PC-3 (cell line): ENCODE measurements at regions not wholly inside any gene's neighbourhood (a gene's known extent, or its start where the extent isn't known, plus 50 kb on each side); places are given as distances from the start of the nearest gene placed in this dataset.

ENCODE experiments used
- ATAC-seq: fragments of 200-7000 bp; cut with Tn5 transposase; 2 replicates; pipeline ENCODE4 v1.9.1; 2020; ENCODE audit warnings: mild to moderate bottlenecking, moderate library complexity
- BruUV-seq: library from RNA; stranded (reverse); fragments of 400-500 nt; replicated peaks from 2 replicates; lab custom pipeline; 2021; lab: Mats Ljungman, UMichigan
- CTCF ChIA-PET: fragments of 300-600 bp; sonication (Branson Sonifier 250); formaldehyde crosslinking; loops from one replicate; lab custom pipeline; 2022; ENCODE audit warnings: antibody characterized with exemption; lab: Charles Lee
- POLR2A ChIA-PET: fragments of 300-600 bp; sonication (Branson Sonifier 250); formaldehyde crosslinking; loops from one replicate; lab custom pipeline; 2022; ENCODE audit warnings: antibody characterized with exemption; ENCODE audit not compliant: unreplicated experiment; lab: Charles Lee
- DNase-seq: peaks from one replicate; pipeline ENCODE4 v3.0.0-alpha.2; 2015
- H2AFZ ChIP-seq: fragments of 300-600 bp; sonication (generic); 2 replicates; pipeline ENCODE4 v1.6.0; 2016; ENCODE audit warnings: antibody characterized with exemption, low read length
- H3F3A ChIP-seq: fragments of 300-600 bp; sonication (generic); one replicate; pipeline ENCODE4 v1.6.0; 2017; ENCODE audit warnings: antibody characterized with exemption, low read length, control low read depth, mild to moderate bottlenecking; ENCODE audit not compliant: unreplicated experiment
- H3K27ac ChIP-seq: fragments of 300-600 bp; sonication (generic); 2 replicates; pipeline ENCODE4 v1.5.1; 2016; ENCODE audit warnings: mild to moderate bottlenecking, low read length
- H3K27me3 ChIP-seq: fragments of 300-600 bp; sonication (generic); 2 replicates; pipeline ENCODE4 v1.6.1; 2016; ENCODE audit warnings: low read length, mixed read lengths
- H3K36me3 ChIP-seq: fragments of 300-600 bp; sonication (generic); 2 replicates; pipeline ENCODE4 v1.6.1; 2016; ENCODE audit warnings: low read depth, mixed run types, low read length, mixed read lengths
- H3K4me1 ChIP-seq: fragments of 300-600 bp; sonication (generic); 2 replicates; pipeline ENCODE4 v1.5.1; 2016; ENCODE audit warnings: low read length; ENCODE audit not compliant: insufficient read depth
- H3K4me2 ChIP-seq: fragments of 300-600 bp; sonication (generic); 2 replicates; pipeline ENCODE4 v1.6.0; 2016; ENCODE audit warnings: low read length
- H3K4me3 ChIP-seq: fragments of 300-600 bp; sonication (generic); 2 replicates; pipeline ENCODE4 v1.5.1; 2016; ENCODE audit warnings: mild to moderate bottlenecking, low read length, mixed read lengths
- H3K79me2 ChIP-seq: fragments of 300-600 bp; sonication (generic); 2 replicates; pipeline ENCODE4 v1.6.1; 2017; ENCODE audit warnings: low read length, mixed read lengths
- H3K9ac ChIP-seq: fragments of 300-600 bp; sonication (generic); 2 replicates; pipeline ENCODE4 v1.6.0; 2016; ENCODE audit warnings: mild to moderate bottlenecking, low read length
- H3K9me2 ChIP-seq: fragments of 300-600 bp; sonication (generic); replicated peaks from 2 replicates; pipeline ENCODE4 v1.6.1; 2016; ENCODE audit warnings: mixed run types, low read length, mixed read lengths
- H3K9me3 ChIP-seq: fragments of 300-600 bp; sonication (generic); 2 replicates; pipeline ENCODE4 v1.6.1; 2016; ENCODE audit warnings: low read length, mixed read lengths
- H4K20me1 ChIP-seq: fragments of 300-600 bp; sonication (generic); 2 replicates; pipeline ENCODE4 v1.6.1; 2016; ENCODE audit warnings: low read length, mixed read lengths
- EZH2 ChIP-seq: fragments of 300-600 bp; sonication (generic); IDR thresholded peaks from one replicate; pipeline ENCODE4 v1.6.1; 2017; ENCODE audit warnings: antibody characterized with exemption, mild to moderate bottlenecking, low read length; ENCODE audit not compliant: unreplicated experiment
- EZH2phosphoT487 ChIP-seq: fragments of 300-600 bp; sonication (generic); IDR thresholded peaks from 2 replicates; pipeline ENCODE4 v1.6.1; 2018; ENCODE audit warnings: mild to moderate bottlenecking, antibody characterized with exemption, low read length, borderline replicate concordance
- intact Hi-C: fragments of 100-400 bp; cut with micrococcal nuclease; formaldehyde crosslinking; loops from 2 replicates; pipeline ENCODE4 v1.9.0; 2023
- TF ChIP-seq, protein P1 (sequence below): fragments of 300-600 bp; sonication (generic); conservative IDR thresholded peaks from 2 replicates; pipeline ENCODE4 v1.5.1; 2017; ENCODE audit warnings: antibody characterized with exemption, low read depth, mild to moderate bottlenecking, low read length

DNA sequence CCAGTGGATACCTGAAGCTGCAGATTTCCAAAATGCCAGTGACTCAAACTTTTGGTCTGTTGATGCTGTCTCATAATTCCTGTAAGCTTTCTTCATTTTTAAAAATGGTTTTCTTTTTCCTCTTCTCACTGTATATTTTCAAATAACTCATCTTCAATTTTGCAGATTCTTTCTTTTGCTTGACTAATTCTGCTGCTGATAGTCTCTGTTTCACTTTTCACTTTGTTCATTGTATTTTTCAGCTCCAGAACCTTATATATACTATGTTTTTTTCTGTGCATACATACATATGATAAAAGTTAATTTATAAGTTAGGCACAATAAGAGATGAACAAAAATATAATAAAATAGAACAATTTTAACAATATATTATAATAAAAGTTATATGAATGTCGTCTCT lies 237.7 kb upstream of the GPRIN3 start:
- peaks cover 11% of the 10 kb centered on the region for H3K27me3 ChIP-seq
- H3F3A ChIP-seq: no peaks in the 10 kb centered on the region
- H3K9me3 ChIP-seq: no peaks in the 10 kb centered on the region
- no peak overlapping the region for H3K27ac ChIP-seq
- DNase-seq (no peak), ATAC-seq (no peak)
- no TSS peak for BruUV-seq
- no peak overlapping the region for H3K4me3 ChIP-seq
- TF ChIP-seq EZH2phosphoT487 (no peak), EZH2 (no peak)
- TF ChIP-seq, protein P1, sequence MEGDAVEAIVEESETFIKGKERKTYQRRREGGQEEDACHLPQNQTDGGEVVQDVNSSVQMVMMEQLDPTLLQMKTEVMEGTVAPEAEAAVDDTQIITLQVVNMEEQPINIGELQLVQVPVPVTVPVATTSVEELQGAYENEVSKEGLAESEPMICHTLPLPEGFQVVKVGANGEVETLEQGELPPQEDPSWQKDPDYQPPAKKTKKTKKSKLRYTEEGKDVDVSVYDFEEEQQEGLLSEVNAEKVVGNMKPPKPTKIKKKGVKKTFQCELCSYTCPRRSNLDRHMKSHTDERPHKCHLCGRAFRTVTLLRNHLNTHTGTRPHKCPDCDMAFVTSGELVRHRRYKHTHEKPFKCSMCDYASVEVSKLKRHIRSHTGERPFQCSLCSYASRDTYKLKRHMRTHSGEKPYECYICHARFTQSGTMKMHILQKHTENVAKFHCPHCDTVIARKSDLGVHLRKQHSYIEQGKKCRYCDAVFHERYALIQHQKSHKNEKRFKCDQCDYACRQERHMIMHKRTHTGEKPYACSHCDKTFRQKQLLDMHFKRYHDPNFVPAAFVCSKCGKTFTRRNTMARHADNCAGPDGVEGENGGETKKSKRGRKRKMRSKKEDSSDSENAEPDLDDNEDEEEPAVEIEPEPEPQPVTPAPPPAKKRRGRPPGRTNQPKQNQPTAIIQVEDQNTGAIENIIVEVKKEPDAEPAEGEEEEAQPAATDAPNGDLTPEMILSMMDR: no peak
- H3K36me3 ChIP-seq: no peaks in the 10 kb centered on the region
- POLR2A ChIA-PET: no interaction called here
- H2AFZ ChIP-seq: no peak overlapping the region
- no peaks in the 10 kb centered on the region for H3K79me2 ChIP-seq
- no peak overlapping the region for H3K4me2 ChIP-seq
- intact Hi-C loops: no loop called here
- no peaks in the 10 kb centered on the region for H3K4me1 ChIP-seq
- no peaks in the 10 kb centered on the region for H3K9me2 ChIP-seq
- H4K20me1 ChIP-seq: no peaks in the 10 kb centered on the region
- CTCF ChIA-PET: no interaction called here
- H3K9ac ChIP-seq: no peak overlapping the region

DNA sequence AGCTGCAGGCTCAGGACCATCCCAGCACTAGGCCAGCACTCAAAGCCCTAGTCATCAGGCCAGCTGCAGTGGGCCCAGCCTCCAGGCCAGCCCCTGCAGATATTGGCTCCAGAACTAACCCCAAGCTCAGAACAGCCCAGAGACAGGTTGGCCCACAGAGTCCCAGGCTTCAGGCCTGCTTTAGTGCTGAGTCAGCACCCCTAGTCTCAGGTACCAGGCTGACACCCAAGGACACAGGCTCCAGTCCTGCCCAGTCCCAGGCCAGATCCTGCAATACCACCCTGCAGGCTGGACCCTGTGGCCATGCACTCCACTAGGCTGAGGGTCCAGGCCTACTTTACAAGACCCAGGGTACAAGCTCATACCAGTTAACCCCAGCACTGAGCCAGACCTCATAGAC lies 234.4 kb upstream of the GPRIN3 start:
- intact Hi-C loops: no loop called here
- CTCF ChIA-PET: no interaction called here
- ATAC-seq: no peak

More for the DNA sequence above, 234.4 kb upstream of the GPRIN3 start:
- POLR2A ChIA-PET: no interaction called here
- Histone ChIP-seq H3K9me3 (no peaks in the 10 kb centered on the region), H3K4me1 (no peaks in the 10 kb centered on the region), H3K27me3 (no peaks in the 10 kb centered on the region; the same call in 1 of the 2 replicates), H3F3A (no peaks in the 10 kb centered on the region), H3K4me3 (no peak overlapping the region), H3K27ac (no peak overlapping the region), H2AFZ (no peak overlapping the region), H3K9me2 (no peaks in the 10 kb centered on the region), H3K79me2 (no peaks in the 10 kb centered on the region), H4K20me1 (no peaks in the 10 kb centered on the region), H3K4me2 (no peak overlapping the region), H3K9ac (no peak overlapping the region), H3K36me3 (no peaks in the 10 kb centered on the region)
- no TSS peak for BruUV-seq
- no peak for DNase-seq
- TF ChIP-seq EZH2phosphoT487 (no peak), EZH2 (no peak)
- TF ChIP-seq, protein P1: no peak
